Stimulated activated CD8-positive, alpha-beta memory T cell treated with anti-CD3 and anti-CD28 coated beads, Interleukin-12 subunit alpha, Interleukin-12 subunit beta, amount 100 ng/mL, for 24 hours (primary cell): ENCODE measurements at regions not wholly inside any gene's neighbourhood (a gene's known extent, or its start where the extent isn't known, plus 50 kb on each side); places are given as distances from the start of the nearest gene placed in this dataset.

Source experiments
- DNase-seq: peaks from one replicate; pipeline ENCODE4 v3.0.0-alpha.2; 2020; ENCODE audit errors: extremely low read depth

DNA sequence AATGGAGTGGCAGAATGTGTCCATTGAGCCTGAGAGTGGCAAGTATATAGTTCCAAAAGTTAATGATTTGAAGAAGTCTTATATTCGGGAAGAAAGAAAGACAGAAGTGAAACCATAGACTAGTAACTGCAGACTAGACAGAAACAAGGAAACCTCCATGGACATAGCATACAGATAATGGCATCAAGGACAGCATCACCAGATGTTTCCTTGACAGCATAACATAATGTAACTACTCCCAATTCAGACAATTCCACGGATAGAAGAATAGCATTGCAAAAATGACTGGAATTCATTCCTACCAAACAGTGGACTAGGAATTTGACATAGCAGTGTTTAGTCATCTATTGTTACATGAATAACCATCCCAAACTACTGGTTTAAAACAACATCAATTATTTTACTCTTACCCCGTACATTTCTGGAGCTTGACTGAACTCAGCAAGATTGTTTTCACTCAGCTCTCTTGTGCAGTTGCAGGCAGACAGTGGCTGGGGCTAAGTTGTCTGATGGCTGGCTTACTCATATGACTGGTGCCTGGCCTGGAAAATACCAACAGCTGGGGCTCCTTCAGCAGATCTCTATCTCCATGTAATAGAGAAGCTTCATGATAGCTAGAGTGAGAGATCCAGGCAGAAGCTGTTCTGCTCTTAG, 109.7 kb upstream of the GADL1 start:
- no peak for DNase-seq

DNA sequence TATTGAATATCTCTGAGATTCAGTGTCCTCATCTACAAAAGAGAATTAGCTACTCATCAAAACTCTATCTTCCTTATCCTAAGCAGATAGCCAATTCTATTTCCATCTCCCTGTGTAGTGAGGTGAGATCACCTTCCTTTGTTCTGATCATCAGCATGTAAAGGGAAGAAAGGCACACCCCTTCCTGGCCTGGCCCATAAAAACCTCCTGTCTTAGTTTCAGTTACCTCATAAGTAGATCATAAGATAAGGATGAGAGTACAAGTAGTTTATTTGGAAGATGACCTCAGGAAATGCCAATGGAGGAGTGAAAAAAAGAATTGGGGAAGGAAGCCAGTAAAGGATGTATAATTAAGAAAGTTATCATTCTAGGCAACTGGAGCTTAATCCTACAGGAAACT, 114.5 kb upstream of the GADL1 start:
- no peak for DNase-seq

DNA sequence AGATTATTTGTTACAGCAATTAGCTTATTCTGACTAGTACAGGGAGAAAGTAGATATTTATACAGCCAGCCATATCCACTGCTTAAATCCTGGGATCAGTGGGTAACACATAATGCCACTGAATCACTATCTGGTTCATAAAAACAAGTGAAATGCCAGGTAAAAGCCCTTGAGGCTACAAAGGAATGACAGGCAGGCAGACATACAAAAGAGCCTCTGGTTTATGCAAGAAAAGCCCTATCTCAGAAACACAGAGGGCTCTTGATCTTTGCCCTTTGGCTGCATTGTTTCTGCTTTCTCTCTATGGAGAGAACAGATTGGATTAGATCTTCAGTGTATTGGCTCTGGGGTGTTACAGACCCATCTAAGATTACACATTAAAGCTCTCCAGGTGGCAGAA, 115.4 kb upstream of the GADL1 start:
- no peak for DNase-seq

DNA sequence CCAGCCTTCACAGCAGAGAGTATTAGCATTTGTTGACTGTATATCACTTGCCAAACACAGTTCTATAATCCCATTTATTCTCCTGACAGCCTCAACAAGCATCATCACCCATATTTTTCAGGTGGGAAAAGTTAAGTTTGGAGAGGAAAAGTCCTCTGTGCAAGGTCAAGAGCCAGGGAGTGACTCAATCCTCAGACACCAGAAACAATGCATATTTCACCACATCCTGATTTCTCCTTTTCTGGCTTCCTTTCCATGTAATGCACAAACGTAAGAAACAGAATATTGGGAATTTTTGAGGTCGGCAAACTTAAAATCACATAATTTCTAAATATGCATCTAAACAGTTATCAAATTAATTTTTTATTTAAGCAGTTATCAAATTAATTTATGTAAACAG, 116.0 kb upstream of the GADL1 start:
- DNase-seq, result no peak

DNA sequence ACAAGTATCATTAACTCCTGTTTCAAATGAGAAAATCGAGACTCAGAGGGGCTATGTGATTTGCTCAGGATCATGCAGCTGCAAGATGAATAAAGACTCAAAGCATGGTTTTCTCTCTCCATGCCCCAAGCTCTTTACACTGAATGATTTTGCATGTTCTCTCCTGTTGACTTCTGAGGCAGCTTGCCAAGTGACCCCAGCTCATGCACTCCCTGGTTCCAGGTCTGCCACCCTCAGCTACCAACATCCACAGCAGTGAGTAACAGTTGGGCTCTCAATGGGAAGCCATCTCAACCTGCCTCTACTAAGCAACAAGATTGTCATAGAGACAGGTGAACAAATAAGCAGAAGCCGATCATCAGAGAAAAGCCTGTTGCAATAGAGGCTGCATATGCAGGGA, 116.9 kb upstream of the GADL1 start:
- no peak for DNase-seq

DNA sequence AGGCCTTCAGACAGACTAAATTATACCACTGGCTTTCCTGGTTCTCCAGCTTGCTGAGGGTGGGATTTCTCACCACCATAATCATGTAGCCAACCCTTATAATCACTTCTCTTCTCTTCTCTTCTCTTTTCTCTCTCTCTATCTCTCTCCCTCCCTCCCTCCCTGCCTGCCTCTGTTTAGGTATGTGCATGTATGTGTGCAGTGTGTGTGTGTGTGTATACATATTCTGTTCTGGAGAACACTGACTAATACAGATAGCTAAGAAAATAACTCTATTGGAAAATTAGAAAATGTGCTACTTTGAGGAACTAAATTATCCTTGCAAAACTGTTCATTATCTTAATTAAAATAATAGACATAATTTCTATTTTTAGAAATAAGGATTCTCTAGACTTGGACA, 118.6 kb upstream of the GADL1 start:
- no peak for DNase-seq

DNA sequence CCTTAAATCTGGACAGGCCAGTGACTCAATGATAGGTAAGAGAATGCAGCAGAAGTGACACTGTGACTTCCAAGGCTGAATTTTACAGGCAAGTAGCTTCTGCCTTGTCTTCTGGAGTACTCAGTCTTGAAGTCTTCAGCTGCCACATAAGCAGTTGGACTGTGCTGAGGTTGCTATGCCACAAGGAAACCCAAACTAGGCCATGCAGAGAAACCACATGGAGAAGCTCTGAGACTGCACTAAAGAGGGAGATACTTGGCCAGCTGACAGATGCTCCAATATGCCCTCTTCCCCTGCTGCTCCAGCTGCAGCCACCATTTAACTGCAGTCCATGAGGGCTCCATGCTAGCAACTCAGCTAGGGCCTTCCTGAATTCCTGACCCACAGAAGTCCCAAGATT, 119.4 kb upstream of the GADL1 start:
- DNase-seq, result no peak

DNA sequence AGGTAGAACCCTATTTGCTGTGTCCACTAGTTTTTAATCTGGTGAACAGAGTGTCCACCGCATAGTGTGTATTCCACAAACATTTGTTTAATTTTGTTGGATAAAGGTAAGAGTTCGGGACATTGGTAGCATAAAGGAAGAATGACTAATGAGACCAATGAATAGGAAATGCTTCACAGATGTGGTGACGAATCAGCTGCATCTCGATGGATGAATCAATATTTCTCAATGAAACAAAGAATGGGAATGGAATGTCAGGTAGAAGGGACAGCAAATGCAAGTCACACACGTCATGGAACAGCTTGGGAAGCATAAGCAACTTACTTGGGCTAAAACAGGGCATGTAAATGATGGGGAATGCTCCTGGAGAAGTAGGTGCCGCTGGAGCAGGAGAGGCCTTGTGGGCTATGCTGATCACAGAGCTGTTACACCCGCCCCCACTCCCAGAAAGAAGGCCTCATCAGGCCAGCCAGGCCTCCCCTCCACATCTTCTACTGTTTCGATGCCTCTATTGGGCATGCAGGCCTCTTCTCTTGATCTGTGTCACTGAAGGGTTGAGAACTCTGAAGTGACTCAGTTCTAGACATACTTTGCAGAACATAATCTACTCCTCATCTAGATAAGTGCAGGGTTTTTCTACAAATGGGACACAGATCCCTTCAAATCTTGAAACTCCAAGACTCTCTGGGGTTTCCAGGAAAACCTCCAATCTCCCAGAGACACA, 120.0 kb upstream of the GADL1 start:
- DNase-seq, result no peak

DNA sequence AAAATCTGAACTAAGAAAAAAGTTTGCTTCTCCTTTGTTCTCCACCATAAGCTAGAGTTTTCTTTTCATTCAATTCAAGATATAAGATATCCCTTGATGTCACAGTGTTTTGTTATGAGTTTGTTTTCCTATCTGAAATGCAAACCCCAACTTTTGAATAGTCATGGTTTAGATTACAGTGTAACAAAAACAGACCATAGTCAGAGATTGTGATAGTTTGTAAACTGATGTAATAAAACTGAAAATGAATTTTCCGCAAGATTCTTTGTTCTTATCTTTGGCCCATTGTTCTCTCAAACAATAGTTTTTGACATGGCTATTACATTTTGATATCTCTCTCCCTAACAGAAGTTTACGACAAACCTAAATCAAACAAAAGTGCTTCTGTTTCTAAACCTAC, 121.7 kb upstream of the GADL1 start:
- DNase-seq, result no peak

DNA sequence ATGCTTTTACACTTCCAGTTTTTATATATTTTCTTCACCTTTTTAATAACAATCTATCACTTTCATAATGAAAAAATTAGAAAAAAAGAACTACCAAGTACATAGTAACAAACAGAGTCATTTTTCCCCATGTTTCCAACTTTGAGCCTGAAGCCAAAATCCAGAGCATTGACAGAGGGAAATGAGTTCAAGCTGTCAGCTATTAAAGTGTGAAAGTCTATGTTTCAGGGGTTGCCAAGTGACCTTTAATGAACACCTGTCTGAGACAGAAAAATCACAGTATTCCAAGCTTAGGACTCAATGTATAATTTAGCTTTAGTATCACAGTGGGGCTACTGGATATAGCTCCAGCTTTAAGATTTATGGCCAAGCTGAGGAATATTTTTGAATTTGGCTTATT, 128.3 kb upstream of the GADL1 start:
- no peak for DNase-seq

DNA sequence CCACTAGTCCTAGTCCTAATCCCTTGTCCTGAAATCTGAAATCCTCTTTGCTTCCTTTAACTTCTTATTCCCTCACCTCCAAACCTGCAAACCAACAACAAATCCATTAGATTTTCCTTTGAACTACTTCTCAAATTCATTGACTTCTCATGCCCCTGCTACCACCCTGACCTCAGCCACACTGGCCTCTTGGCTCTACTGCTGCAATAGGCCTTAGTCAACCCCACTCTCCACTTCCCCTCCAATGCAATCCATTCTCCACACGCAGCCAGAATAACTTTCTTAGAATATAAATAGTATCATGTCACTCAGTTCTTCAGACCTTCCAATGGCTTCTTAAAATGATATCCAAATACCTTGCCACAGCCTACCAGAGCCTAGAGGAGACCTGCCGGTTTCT, 131.1 kb upstream of the GADL1 start:
- no peak for DNase-seq

DNA sequence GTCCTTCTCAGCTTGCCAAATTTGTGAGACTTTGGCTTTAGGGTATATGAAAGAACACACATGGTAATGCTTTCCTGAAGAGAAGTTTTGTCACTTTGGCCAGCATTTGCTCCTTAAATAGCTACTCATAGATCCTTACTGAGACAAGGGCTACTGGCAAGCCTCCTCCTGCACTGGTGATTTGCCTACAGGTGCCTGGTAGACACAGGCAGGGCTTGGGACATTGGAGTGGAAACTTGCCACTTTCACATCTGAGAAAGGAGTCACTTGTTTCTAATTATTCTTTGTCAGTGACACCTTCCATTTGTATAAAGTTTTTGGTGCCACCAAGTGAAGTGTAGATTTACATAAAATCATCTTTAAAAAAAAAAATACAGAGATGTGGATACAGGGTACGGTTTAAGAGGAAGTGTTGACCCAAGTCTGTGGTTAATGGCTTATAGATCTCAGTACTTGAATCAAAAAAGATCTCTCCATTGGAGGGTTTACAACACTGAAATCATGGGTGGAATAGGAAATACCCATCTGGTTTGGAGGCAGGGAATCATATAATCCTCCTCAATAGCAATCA, 132.8 kb upstream of the GADL1 start:
- DNase-seq, result no peak

DNA sequence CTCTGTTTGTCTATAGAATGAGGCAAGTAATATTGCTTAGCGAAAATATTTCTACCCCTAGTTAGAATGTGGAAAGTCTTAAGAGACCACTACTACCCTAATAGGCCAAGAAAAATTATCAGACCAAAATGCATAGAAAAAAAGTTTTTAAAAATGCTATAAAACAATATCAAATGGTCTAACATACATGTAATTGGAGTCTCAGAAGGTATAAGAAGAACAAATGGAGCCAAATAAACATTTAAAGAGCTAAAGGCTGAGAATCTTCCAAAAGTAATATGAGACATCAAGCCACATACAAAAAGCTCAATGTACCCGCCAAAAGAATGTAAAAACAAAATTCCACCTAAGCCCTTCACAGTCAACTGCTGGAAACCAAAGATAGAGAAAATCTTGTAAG, 133.5 kb upstream of the GADL1 start:
- no peak for DNase-seq

DNA sequence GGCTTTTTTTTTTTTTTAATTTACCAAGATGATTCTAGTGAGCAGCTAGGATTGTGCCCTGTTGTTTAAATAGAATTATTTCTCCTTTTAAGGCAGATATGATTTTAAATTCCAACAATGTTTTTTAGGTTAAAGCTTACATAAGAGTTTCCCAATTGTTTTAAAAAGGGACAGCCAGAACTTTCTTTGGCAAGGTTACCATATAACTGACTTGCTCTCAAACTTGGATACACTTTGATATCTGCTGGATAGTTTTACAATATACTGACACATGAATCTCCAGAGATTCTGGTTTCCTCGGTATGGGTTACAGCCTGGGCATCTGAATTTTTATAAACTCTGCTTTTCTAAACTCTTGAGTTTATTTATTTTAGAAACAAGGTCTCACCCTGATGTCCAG, 134.3 kb upstream of the GADL1 start:
- DNase-seq, result no peak

DNA sequence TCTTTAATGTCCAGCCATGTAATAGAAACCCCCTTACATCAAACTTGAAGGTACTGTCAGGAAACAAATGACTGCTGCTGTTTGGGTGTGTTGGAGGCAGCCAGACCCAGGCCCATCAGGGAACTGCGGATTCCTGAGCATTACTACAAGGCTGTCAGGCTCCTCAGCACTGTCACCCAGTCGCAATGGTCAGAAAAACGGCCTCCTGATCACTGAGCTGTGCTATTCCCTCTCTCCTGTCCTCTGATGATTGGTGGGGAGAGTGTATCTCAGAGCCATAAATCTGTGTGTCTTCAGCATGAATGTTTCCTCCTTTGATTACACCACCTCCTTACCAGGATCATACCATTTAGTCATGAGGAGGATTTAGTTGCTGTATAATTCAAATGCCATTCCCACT, 135.2 kb upstream of the GADL1 start:
- DNase-seq, result no peak

DNA sequence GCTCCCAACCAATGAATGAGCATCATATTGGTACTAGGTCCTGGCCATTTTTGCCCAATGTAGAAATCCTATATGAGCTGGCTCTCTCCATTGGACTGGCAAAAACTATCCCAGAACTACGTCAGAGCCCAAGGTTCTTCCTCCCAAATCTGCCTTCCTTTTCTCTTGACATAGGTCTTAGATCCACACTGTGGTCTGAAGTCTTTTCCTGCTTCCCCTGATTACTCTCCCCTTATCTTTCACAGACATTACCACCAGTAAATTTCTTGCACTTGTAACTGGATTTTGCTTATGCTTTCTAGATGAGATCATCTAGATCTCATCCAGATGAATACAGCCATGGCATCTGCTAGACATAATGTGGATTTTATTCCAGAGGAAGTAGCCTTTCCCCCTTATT, 141.2 kb upstream of the GADL1 start:
- no peak for DNase-seq

DNA sequence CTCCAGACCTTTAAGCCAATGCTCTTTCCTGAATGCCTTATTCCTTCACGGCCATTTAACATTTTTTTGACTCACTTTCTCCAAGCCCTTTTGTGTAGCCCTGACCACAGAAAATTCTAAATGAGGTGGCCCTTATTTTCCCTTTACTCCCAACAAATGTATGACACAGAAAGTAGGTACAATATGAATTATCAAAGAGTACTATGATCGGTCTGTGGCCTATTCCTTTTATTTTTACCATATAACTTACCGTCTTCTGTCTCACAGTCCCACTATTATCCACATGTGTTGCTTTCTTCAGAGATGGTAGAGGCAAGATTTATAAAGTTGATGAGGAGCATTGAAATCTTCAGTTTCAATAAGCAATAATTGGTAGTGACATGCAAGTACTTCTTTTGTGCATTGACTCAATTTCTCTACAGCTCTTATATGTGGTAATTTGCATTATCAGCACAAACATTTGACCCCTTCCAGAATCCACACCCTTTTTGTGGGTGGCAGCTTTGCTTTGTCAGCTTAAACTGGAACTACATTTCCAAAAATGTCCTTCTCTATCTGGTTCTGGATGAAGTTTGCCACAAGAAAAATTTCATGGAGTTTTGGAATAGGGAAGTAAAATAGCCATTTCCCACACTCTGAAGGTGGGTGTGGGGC, 143.8 kb upstream of the GADL1 start:
- DNase-seq, result no peak

DNA sequence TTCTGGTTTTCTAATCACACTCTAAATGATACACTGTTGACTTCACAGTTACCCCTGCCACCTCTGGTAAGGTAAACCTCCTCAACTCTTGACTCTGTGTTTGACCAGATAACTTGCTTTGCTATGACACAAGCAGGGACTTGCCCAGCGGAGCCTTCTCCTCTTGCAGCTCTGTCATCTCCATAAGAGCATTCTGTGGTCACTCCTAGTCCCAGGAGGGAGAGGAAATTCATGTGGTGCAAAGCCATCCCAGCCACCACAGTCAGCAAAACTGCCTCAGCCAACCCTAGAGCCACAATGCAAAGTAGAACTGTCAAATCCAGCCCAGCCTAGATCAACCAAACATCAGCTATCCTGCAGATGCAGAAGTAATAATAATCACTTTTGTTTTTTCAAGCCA, 144.7 kb upstream of the GADL1 start:
- no peak for DNase-seq

DNA sequence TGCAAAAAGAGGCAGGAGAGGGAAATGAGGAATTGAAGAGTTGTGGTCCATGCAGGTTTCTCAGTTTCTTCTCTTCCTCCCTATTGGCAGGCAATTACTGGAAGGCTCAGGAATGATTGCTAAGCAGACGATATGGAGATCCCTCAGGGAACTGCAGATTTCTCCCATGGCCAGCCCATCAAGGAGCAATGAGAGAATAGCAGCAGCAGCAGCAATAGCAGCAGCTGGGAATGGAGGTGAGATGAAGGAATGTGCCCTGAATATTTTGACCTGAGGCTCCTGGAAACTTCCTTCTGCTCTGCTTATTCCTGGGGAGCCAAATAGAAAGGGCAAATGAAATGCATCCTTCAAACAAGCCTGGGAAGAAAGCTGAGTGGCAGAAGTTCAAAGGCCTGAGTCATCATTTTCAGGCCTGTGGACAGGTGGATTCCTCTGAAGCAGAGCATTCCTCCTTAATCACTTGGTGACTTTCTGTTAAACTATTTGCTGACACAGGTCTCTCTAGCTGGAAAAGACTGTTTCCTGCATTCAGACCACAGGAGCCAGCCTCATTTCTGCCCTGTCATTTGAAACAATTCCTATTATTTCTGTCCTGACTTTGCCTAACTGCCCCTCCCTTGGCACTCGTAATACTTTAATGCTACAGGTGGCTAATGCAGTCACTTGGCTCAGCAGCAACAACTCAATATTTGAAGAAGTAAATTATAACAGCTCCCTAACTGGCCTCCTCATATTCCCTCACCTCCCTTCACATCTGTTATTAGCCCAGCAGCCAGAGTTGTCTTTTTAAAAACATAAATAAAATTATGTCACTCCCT, 146.9 kb upstream of the GADL1 start:
- no peak for DNase-seq

DNA sequence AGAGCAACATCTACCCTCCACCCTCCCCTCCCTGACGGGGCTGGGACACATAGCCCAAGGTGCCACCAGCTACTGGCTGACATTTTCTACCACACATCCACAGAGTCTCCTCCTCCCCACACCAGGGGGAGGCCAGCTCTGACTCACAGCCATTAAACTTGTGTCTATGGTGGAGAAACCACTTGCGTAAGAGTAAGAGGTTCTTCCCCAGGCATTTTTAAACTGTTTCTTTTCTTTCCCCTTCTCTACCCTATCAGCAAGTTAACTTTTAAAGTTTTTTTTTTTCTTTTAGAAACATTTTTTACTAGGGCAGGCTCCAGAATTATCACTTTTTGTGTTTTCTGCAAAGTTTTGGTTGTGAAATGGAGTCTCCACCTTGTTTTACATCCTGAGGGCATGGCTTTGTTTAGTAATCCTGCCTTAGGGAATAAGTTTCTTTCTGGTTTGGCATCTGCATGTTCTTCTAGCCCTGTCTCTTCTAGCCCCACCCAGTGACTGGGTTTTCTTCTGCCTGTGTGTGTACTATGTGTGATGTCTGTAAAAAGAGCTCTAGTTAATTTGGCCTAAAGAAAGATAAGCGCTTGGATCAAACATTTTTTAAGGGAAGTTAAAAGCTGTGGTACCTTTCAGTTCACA, 148.8 kb upstream of the GADL1 start:
- DNase-seq, result no peak

DNA sequence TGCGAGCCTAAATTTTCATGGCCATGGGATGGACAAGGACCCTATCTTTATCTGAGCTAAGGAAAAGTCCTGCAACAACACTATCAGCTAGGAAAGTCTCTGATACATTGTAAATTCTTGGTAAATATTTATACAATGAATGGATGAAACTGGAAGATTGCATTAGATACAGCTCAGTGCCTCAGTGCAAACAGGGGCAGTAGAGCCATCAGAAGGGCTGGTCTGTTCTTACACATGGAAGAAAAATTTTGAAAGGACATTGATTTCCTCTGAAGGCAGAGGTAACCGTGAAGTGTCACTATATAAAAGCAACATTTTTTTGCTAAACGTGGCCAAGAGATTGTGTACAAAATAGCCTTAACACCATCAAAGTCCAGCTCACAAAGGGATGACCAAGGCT, 153.2 kb upstream of the GADL1 start:
- DNase-seq, result no peak

DNA sequence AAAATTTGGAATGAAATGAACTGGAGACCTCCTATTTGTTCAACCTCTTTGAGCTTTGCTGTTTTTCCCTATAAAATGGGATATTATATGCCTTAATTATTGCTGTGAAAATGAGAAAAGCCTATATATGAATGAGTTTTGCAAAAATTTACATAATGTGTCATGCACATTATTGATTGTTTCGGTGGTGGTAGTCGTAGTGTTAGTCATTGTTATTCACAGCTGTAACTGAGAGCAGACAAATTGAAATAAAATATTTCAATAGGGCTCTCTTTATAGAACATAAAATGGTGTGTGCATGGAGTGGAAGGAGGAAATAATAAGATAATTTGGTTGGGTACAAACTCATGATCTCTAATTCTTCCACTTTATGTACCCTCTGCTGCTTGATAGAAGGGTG, 153.7 kb upstream of the GADL1 start:
- no peak for DNase-seq
